HEK293 (cell line): ENCODE measurements at regions not wholly inside any gene's neighbourhood (a gene's known extent, or its start where the extent isn't known, plus 50 kb on each side); places are given as distances from the start of the nearest gene placed in this dataset.

Experiments
- CTCF ChIP-seq: fragments of 450-650 bp; formaldehyde crosslinking; IDR thresholded peaks from 2 replicates; pipeline ENCODE4 v1.5.1; 2016; ENCODE audit warnings: missing biosample characterization, missing genetic modification characterization
- ELK4 ChIP-seq: IDR thresholded peaks from 2 replicates; pipeline ENCODE4 v1.6.1; 2011; ENCODE audit warnings: mild to moderate bottlenecking, low read depth, low read length, borderline replicate concordance
- ZBTB26 ChIP-seq: fragments of 450-650 bp; formaldehyde crosslinking; optimal IDR thresholded peaks from 2 replicates; pipeline ENCODE3; 2016; ENCODE audit warnings: missing biosample characterization, mild to moderate bottlenecking, missing genetic modification characterization
- ZNF211 ChIP-seq: fragments of 450-650 bp; formaldehyde crosslinking; IDR thresholded peaks from 2 replicates; pipeline ENCODE4 v1.5.1; 2016; ENCODE audit warnings: low read depth, missing biosample characterization, missing genetic modification characterization
- ZNF274 ChIP-seq, 2 experiments: fragments of 200-500 bp in 1 of 2; fragments of 450-650 bp in 1 of 2; sonication (Bioruptor generic) in 1 of 2; formaldehyde crosslinking in 1 of 2; IDR thresholded peaks; 2 replicates each; pipeline versions ENCODE4 v1.5.1 to v1.6.1; 2014 to 2016; ENCODE audit warnings: borderline replicate concordance in 1 of 2, inconsistent platforms in 1 of 2, low read length in 1 of 2, missing biosample characterization in 1 of 2, missing genetic modification characterization in 1 of 2
- ZNF335 ChIP-seq: fragments of 450-650 bp; formaldehyde crosslinking; conservative IDR thresholded peaks from 2 replicates; pipeline ENCODE4 v1.5.1; 2016; ENCODE audit warnings: missing biosample characterization, missing genetic modification characterization
- ZNF341 ChIP-seq: fragments of 450-650 bp; formaldehyde crosslinking; IDR thresholded peaks from 2 replicates; pipeline ENCODE4; 2016; ENCODE audit warnings: low read depth, missing biosample characterization, missing genetic modification characterization
- ZNF670 ChIP-seq: fragments of 450-650 bp; formaldehyde crosslinking; IDR thresholded peaks from 2 replicates; pipeline ENCODE4 v1.5.1; 2016; ENCODE audit warnings: missing biosample characterization, missing genetic modification characterization, low read depth
- TF ChIP-seq, protein P1 (sequence below): fragments of 450-650 bp; formaldehyde crosslinking; IDR thresholded peaks from 2 replicates; pipeline ENCODE4 v1.5.1; 2017; ENCODE audit warnings: missing biosample characterization, mild to moderate bottlenecking, missing genetic modification characterization, moderate library complexity

DNA sequence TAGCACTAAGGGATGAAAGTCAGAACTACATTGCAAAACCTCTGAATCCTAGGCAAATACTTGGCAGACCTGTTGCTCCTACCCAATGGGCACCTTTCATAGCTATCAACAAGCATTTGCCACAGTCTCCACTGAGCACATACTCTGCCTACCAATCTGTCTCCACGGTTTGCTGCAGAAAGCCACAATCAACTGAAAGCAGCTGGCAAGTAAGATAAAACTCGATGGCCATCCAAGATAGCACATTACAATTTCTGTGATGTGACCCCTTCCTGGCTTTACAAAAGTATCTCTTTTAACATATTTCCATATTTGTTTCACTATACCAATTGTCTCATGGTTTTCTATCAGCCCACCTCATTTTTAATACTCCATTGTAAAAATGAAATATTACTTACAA lies 1060.5 kb upstream of the INTU start:
- no peak for TF ChIP-seq ZNF670 (tag by site-specific recombination)
- TF ChIP-seq CTCF, result no peak
- no peak for TF ChIP-seq ELK4
- TF ChIP-seq ZNF274 (IDR thresholded peaks at IDR 0.05; ENCODE audit: low read length), result no peak
- TF ChIP-seq ZNF274 (tag by site-specific recombination; IDR thresholded peaks at IDR 0.05; ENCODE audit: borderline replicate concordance), result no peak
- TF ChIP-seq ZNF211, result no peak
- TF ChIP-seq ZNF335, result no peak
- TF ChIP-seq ZNF341 (tag by site-specific recombination), result no peak
- TF ChIP-seq ZBTB26 (tag by site-specific recombination), result no peak
- TF ChIP-seq, protein P1, sequence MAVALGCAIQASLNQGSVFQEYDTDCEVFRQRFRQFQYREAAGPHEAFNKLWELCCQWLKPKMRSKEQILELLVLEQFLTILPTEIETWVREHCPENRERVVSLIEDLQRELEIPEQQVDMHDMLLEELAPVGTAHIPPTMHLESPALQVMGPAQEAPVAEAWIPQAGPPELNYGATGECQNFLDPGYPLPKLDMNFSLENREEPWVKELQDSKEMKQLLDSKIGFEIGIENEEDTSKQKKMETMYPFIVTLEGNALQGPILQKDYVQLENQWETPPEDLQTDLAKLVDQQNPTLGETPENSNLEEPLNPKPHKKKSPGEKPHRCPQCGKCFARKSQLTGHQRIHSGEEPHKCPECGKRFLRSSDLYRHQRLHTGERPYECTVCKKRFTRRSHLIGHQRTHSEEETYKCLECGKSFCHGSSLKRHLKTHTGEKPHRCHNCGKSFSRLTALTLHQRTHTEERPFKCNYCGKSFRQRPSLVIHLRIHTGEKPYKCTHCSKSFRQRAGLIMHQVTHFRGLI (tag by site-specific recombination), result no peak
